BJ (cell line): ENCODE measurements at regions not wholly inside any gene's neighbourhood (a gene's known extent, or its start where the extent isn't known, plus 50 kb on each side); places are given as distances from the start of the nearest gene placed in this dataset.

ENCODE experiments used
- CTCF ChIA-PET: fragments of 350-600 bp; formaldehyde crosslinking; extraction: SDS; loops from one replicate; lab custom pipeline; 2021; ENCODE audit warnings: antibody characterized with exemption, inconsistent platforms; lab: Yijun Ruan, JAX
- POLR2A ChIA-PET: fragments of 300-600 bp; sonication (Branson Sonifier 250); formaldehyde crosslinking; extraction: SDS; loops from one replicate; lab custom pipeline; 2021; ENCODE audit warnings: antibody characterized with exemption; lab: Charles Lee
- DNase-seq: peaks from one replicate; pipeline ENCODE4 v3.0.0-alpha.2; 2011; ENCODE audit warnings: low read depth
- H3K27me3 ChIP-seq: 2 replicates; pipeline ENCODE4 v1.6.0; 2011; ENCODE audit warnings: low read length; ENCODE audit not compliant: control insufficient read depth, insufficient read depth
- H3K36me3 ChIP-seq: 2 replicates; pipeline ENCODE4 v1.5.1; 2011; ENCODE audit warnings: low read length; ENCODE audit not compliant: control insufficient read depth, insufficient read depth
- H3K4me3 ChIP-seq: 2 replicates; pipeline ENCODE4 v1.5.1; 2011; ENCODE audit warnings: low read depth, mild to moderate bottlenecking, control low read depth, low read length
- CTCF ChIP-seq: IDR thresholded peaks from 2 replicates; pipeline ENCODE4 v1.5.1; 2011; ENCODE audit warnings: low read depth, mild to moderate bottlenecking, control low read depth, inconsistent platforms, low read length, moderate library complexity; ENCODE audit not compliant: insufficient read depth

GRCh38 chr1:80987824-80988223 lies 812.9 kb upstream of the ADGRL2 start:
- no peak for TF ChIP-seq CTCF

GRCh38 chr1:80987106-80987505 lies 813.6 kb upstream of the ADGRL2 start:
- CTCF ChIA-PET = no interaction called here
- Histone ChIP-seq H3K4me3 (no peak overlapping the region), H3K36me3 (no peaks in the 10 kb centered on the region)

More at GRCh38 chr1:80987824-80988223, 812.9 kb upstream of the ADGRL2 start:
- ChIA-PET CTCF (no interaction called here), POLR2A (no interaction called here)
- DNase-seq = no peak
- H3K27me3 ChIP-seq = no peaks in the 10 kb centered on the region
- H3K4me3 ChIP-seq = no peak overlapping the region
- no peaks in the 10 kb centered on the region for H3K36me3 ChIP-seq

GRCh38 chr1:80982831-80983230 lies 817.9 kb upstream of the ADGRL2 start:
- POLR2A ChIA-PET = no interaction called here
- CTCF ChIA-PET = no interaction called here

More at GRCh38 chr1:80987106-80987505, 813.6 kb upstream of the ADGRL2 start:
- no peak for TF ChIP-seq CTCF
- H3K27me3 ChIP-seq = no peaks in the 10 kb centered on the region
- POLR2A ChIA-PET = no interaction called here
- DNase-seq = no peak

GRCh38 chr1:80973101-80973500 lies 827.6 kb upstream of the ADGRL2 start:
- Histone ChIP-seq H3K27me3 (no peaks in the 10 kb centered on the region), H3K4me3 (no peak overlapping the region), H3K36me3 (no peaks in the 10 kb centered on the region)
- no peak for TF ChIP-seq CTCF
- no peak for DNase-seq
- CTCF ChIA-PET = interaction anchor here (1.4 kb wide), 1 partner anchor 11 kb away, joined by 6 read pairs; no protein-coding TSS in a partner anchor
- POLR2A ChIA-PET = no interaction called here

More at GRCh38 chr1:80982831-80983230, 817.9 kb upstream of the ADGRL2 start:
- no peak for DNase-seq
- no peak overlapping the region for H3K4me3 ChIP-seq
- H3K36me3 ChIP-seq = no peaks in the 10 kb centered on the region
- TF ChIP-seq CTCF = no peak
- no peaks in the 10 kb centered on the region for H3K27me3 ChIP-seq

GRCh38 chr1:80966266-80966665 lies 834.5 kb upstream of the ADGRL2 start:
- POLR2A ChIA-PET = no interaction called here
- Histone ChIP-seq H3K27me3 (no peaks in the 10 kb centered on the region), H3K36me3 (no peaks in the 10 kb centered on the region), H3K4me3 (no peak overlapping the region)
- TF ChIP-seq CTCF = no peak
- DNase-seq = no peak
- CTCF ChIA-PET = no interaction called here
